ENCODE measurements at regions not wholly inside any gene's neighbourhood (a gene's known extent, or its start where the extent isn't known, plus 50 kb on each side); places are given as distances from the start of the nearest gene placed in this dataset.

DNA sequence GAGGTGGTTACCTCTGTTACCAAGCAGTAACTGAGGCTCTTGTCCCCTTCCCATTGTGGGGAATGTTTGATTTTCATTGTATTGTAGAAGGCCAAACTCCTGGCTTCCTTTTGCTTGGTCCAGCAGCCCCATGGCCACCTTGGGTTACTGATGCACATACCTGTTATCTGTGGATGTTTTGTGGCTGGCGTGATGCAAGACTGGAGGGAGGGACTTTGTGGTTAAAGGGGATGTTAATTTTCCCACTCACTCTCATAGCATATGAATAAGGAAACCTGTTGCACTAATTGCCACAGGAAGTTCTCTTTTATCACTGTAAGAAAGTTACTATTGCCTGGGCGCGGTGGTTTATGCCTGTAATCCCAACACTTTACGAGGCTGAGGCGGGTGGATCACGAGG lies 168.6 kb upstream of the HS3ST4 start (continued):
- TF ChIP-seq SP1 (IDR thresholded peaks at IDR 0.05; ENCODE audit: low read depth): no peak

DNA sequence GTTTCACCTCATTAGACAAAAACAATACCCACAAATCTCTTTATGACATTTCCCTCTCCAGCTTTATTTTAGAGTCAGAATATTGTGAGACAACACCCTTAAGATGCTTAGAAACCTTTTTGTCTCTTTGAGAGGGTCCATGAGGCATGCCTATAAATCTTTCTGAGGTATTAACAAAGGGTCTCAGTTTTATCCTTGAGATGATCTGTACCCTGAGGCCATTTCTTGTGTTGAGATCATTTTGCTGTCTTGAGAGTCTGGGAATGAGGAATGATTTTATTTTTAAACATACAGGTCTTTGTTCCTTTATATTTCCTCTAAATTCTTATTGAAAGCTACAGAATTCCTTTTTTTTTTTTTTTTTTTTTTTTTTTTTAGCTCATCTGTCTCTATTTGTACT lies 179.7 kb upstream of the HS3ST4 start:
- H3K9ac ChIP-seq (ENCODE audit: low read length): no peak overlapping the region
- no TSS peak for BruUV-seq (replicated peaks)
- H2AFZ ChIP-seq (ENCODE audit: low read depth, low read length, poor library complexity, severe bottlenecking): no peak overlapping the region
- H3K4me1 ChIP-seq (ENCODE audit: control insufficient read depth in 1 of 2, insufficient read depth in 2 of 2, low read length in 2 of 2): no peaks in the 10 kb centered on the region
- no peak overlapping the region for H3K27ac ChIP-seq (ENCODE audit: low read depth, low read length)
- CTCF ChIA-PET: no interaction called here
- no peak overlapping the region for H3K4me2 ChIP-seq (ENCODE audit: low read length)
- no peaks in the 10 kb centered on the region for H3K9me3 ChIP-seq (ENCODE audit: control insufficient read depth in 1 of 2, insufficient read depth in 1 of 2, low read depth in 1 of 2, low read length in 2 of 2)
- H3K36me3 ChIP-seq (ENCODE audit: control insufficient read depth in 1 of 2, insufficient read depth in 2 of 2, low read length in 2 of 2): no peaks in the 10 kb centered on the region
- intact Hi-C loops (cut with micrococcal nuclease): no loop called here
- DNase-seq (ENCODE audit: low read depth, low spot score) (no peak), ATAC-seq (no peak)
- H3K9me2 ChIP-seq (ENCODE audit: insufficient read depth): no peaks in the 10 kb centered on the region
- H4K20me1 ChIP-seq (ENCODE audit: insufficient read depth): no peaks in the 10 kb centered on the region
- H3K27me3 ChIP-seq (ENCODE audit: insufficient read depth, low read length): peaks cover 28% of the 10 kb centered on the region
- TF ChIP-seq, protein P1, sequence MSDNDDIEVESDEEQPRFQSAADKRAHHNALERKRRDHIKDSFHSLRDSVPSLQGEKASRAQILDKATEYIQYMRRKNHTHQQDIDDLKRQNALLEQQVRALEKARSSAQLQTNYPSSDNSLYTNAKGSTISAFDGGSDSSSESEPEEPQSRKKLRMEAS (IDR thresholded peaks at IDR 0.05): no peak
- H3K4me3 ChIP-seq (replicated peaks in 1 of 2; ENCODE audit: low read depth in 1 of 2, low read length in 2 of 2): no peak overlapping the region
- POLR2A ChIA-PET: no interaction called here
- RAD21 ChIA-PET (ENCODE audit: low non-redundant PET in 1 of 2, low total read pairs in 2 of 2, uncharacterized antibody in 2 of 2, unreplicated experiment in 2 of 2): no interaction called here
- no peaks in the 10 kb centered on the region for H3K79me2 ChIP-seq (ENCODE audit: insufficient read depth, low read length)

DNA sequence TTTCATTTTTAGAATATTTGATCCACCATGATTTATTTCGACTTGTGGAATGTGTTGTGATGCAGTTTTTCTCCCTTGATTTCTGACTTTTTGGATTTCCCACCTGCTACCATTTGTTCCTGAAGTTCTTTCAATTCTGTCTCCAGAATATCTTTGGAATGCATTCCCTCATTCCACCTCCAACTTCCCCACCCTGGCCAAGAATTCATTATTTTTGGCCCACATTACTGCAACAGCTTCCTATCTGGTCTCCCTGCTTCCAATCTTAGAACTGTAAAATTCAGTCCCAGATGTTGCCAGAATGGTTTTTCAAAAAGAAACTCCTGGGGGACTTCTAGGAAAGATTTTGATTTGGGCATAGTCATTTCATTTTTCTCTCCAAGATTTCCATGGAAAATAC lies 182.3 kb upstream of the HS3ST4 start:
- Histone ChIP-seq H3K9me2 (ENCODE audit: insufficient read depth) (no peaks in the 10 kb centered on the region), H3K27me3 (ENCODE audit: insufficient read depth, low read length) (peaks cover 39% of the 10 kb centered on the region), H3K4me3 (replicated peaks in 1 of 2; ENCODE audit: low read depth in 1 of 2, low read length in 2 of 2) (no peak overlapping the region), H3K9me3 (ENCODE audit: control insufficient read depth in 1 of 2, insufficient read depth in 1 of 2, low read depth in 1 of 2, low read length in 2 of 2) (no peaks in the 10 kb centered on the region), H3K27ac (ENCODE audit: low read depth, low read length) (no peak overlapping the region), H2AFZ (ENCODE audit: low read depth, low read length, poor library complexity, severe bottlenecking) (no peak overlapping the region), H3K4me1 (ENCODE audit: control insufficient read depth in 1 of 2, insufficient read depth in 2 of 2, low read length in 2 of 2) (no peaks in the 10 kb centered on the region), H3K9ac (ENCODE audit: low read length) (no peak overlapping the region), H3K36me3 (ENCODE audit: control insufficient read depth in 1 of 2, insufficient read depth in 2 of 2, low read length in 2 of 2) (no peaks in the 10 kb centered on the region), H3K4me2 (ENCODE audit: low read length) (no peak overlapping the region), H4K20me1 (ENCODE audit: insufficient read depth) (no peaks in the 10 kb centered on the region), H3K79me2 (ENCODE audit: insufficient read depth, low read length) (no peaks in the 10 kb centered on the region)
- intact Hi-C loops (cut with micrococcal nuclease): no loop called here
- DNase-seq (ENCODE audit: low read depth, low spot score) (no peak), ATAC-seq (no peak)
- BruUV-seq (replicated peaks): no TSS peak
- ChIA-PET RAD21 (ENCODE audit: low non-redundant PET in 1 of 2, low total read pairs in 2 of 2, uncharacterized antibody in 2 of 2, unreplicated experiment in 2 of 2) (no interaction called here), CTCF (no interaction called here), POLR2A (no interaction called here)
- TF ChIP-seq CBX3 (IDR thresholded peaks at IDR 0.05; ENCODE audit: low read depth): no peak
- TF ChIP-seq ZNF274 (IDR thresholded peaks at IDR 0.05; ENCODE audit: low read depth, low read length): no peak
- no peak for TF ChIP-seq SRF (IDR thresholded peaks at IDR 0.05; ENCODE audit: low read depth)
- no peak for TF ChIP-seq POLR2AphosphoS5 (IDR thresholded peaks at IDR 0.05; ENCODE audit: low read depth, low read length)
- TF ChIP-seq ZFX (IDR thresholded peaks at IDR 0.05): no peak
- TF ChIP-seq FOSL1 (IDR thresholded peaks at IDR 0.05; ENCODE audit: low read depth): no peak
- TF ChIP-seq SIN3A (IDR thresholded peaks at IDR 0.05; ENCODE audit: low read depth): no peak
- no peak for TF ChIP-seq TCF7L2 (IDR thresholded peaks at IDR 0.05; ENCODE audit: borderline replicate concordance, extremely low read depth, insufficient read depth, insufficient read length)
- TF ChIP-seq, protein P2, sequence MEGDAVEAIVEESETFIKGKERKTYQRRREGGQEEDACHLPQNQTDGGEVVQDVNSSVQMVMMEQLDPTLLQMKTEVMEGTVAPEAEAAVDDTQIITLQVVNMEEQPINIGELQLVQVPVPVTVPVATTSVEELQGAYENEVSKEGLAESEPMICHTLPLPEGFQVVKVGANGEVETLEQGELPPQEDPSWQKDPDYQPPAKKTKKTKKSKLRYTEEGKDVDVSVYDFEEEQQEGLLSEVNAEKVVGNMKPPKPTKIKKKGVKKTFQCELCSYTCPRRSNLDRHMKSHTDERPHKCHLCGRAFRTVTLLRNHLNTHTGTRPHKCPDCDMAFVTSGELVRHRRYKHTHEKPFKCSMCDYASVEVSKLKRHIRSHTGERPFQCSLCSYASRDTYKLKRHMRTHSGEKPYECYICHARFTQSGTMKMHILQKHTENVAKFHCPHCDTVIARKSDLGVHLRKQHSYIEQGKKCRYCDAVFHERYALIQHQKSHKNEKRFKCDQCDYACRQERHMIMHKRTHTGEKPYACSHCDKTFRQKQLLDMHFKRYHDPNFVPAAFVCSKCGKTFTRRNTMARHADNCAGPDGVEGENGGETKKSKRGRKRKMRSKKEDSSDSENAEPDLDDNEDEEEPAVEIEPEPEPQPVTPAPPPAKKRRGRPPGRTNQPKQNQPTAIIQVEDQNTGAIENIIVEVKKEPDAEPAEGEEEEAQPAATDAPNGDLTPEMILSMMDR (IDR thresholded peaks at IDR 0.05 in 2 of 3, conservative IDR thresholded peaks at IDR 0.05 in 1 of 3; ENCODE audit: borderline replicate concordance in 1 of 3, insufficient read depth in 1 of 3, low read depth in 2 of 3, low read length in 2 of 3): no peak
- TF ChIP-seq, protein P3, sequence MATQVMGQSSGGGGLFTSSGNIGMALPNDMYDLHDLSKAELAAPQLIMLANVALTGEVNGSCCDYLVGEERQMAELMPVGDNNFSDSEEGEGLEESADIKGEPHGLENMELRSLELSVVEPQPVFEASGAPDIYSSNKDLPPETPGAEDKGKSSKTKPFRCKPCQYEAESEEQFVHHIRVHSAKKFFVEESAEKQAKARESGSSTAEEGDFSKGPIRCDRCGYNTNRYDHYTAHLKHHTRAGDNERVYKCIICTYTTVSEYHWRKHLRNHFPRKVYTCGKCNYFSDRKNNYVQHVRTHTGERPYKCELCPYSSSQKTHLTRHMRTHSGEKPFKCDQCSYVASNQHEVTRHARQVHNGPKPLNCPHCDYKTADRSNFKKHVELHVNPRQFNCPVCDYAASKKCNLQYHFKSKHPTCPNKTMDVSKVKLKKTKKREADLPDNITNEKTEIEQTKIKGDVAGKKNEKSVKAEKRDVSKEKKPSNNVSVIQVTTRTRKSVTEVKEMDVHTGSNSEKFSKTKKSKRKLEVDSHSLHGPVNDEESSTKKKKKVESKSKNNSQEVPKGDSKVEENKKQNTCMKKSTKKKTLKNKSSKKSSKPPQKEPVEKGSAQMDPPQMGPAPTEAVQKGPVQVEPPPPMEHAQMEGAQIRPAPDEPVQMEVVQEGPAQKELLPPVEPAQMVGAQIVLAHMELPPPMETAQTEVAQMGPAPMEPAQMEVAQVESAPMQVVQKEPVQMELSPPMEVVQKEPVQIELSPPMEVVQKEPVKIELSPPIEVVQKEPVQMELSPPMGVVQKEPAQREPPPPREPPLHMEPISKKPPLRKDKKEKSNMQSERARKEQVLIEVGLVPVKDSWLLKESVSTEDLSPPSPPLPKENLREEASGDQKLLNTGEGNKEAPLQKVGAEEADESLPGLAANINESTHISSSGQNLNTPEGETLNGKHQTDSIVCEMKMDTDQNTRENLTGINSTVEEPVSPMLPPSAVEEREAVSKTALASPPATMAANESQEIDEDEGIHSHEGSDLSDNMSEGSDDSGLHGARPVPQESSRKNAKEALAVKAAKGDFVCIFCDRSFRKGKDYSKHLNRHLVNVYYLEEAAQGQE (IDR thresholded peaks at IDR 0.05; ENCODE audit: low read depth): no peak

Data from HCT116 (cell line).